Left forelimb (tissue), 1 donor: ENCODE measurements at regions not wholly inside any gene's neighbourhood (a gene's known extent, or its start where the extent isn't known, plus 50 kb on each side); places are given as distances from the start of the nearest gene placed in this dataset.

ENCODE experiments used
- DNase-seq: peaks from one replicate; pipeline ENCODE4 v3.0.0-alpha.2; 2018; ENCODE audit warnings: low spot score

DNA sequence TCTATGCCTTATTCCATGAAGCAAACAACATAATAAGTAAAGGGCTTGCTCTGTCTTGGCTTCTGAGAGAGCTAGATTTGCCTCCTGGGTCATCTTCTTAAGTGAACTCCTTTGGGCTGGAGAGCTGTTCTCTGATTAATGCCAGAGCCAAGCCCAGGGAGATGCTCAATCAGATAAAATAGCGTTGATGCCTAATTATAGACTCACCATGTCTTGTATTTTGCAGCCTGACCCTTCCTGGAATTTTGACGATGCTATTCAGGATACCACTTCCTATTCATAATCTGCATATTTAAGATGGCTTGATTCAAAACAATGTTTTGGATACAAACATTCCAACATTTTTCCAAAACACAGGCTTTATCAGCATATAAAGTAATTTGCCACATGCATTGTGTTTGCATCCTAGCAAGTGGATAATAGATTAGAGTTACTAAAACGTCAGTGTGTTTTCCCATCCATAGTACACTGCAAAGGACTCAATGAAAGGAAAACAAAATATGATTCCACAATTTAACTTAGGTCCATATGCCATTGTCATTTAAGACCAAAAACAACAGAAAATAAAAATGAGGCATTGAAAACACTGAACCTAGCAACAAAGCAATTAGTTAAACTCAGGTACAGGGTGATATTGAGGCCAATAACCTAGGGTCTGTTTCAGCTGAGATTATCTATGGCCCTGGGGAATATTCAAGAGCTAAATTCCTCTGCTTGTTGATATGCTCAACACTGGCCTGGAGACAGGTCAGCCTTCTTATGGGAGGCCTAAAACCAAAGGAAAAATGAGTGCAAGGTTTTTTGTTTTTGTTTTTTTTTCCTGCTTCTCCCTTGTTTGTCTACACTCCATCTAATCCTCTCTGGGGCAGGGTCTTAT lies 184.2 kb upstream of the FOXN3 start:
- no peak for DNase-seq

- no peak for DNase-seq
Observed at GRCh38 chr14:89600029-89600428, 183.0 kb upstream of the FOXN3 start.

DNA sequence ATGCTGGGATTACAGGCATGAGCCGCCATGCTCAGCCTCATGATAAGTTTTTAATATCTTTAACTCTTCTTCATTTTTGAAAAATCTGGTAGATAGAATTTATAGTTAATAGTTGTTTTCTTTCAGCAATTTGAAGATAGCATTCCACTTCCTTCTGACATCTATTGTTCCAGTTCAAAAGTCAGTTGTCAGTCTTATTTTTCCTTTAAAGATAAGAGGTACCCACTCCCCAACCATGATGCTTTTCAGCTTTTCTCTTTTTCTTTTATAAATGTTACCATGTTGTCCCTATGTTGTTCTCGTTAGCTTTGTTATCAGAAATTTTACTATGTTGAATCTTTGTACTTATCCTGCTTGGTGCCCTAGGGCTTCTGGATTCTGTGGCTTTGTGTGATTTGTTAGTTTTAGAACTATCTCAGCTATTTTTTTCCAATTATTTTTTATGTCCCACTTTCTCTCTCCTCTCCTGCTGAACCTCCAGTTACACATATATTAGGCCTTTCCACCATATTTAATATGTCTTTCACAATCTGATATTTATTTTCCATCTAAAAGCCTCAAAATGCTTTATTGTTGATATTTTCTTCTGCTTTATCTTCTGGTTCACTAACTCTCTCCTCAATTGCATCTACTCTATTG lies 181.6 kb upstream of the FOXN3 start:
- no peak for DNase-seq

DNA sequence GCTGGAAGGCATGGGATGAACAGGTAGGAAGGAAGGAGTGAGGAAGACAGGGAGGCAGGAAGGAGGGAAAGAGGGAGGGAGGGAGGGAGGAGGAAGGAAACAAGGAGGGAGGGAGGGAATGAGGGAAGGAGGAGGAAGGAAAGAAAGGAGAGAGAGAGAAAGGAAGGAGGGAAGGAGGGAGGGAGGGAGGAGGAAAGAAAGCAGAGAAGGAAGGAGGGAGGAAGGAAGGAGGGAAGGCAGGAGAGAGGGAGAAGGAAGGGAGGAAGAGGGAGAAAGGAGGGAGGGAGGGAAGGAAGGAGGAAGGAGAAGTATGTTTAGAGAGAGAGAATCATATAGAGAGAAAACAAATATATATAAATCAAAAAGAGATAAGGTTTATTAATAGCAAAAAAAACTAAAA lies 175.9 kb upstream of the FOXN3 start:
- no peak for DNase-seq

DNA sequence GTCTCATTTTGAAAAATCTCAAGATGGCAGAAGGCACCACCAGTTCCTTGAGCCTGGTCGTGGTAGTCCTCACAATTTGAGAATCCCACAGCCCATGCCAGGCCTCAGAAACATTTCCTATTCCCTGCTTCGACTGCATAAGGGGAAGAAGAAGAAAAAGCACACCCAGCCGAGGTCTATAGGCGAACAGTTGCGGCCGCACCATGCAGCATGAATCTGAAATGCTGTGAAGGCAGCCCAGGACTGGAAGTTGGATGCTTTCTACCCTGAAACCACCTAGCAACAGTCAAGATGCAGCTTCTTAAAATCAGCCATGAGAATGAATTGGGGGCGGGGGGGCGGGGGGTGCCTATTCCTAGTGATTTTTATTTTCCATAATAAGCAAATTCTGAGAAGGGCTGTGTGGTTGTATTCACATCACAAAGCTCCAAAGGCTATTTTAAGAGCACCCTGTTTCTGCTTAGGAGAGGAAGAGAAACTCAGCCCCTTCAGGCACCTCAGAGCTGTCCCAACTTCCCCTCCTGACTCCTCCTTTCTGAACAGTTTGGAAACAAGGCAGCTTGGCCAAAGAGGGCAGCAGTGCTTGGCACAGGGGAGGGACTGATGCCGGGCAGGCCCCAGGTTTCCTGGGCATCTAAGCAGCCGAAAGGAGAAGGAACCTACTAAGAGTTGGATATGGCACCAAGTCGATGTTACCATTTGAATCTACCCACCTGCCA lies 172.5 kb upstream of the FOXN3 start:
- DNase-seq: no peak

GRCh38 chr14:89588840-89589296 lies 171.8 kb upstream of the FOXN3 start:
- DNase-seq: no peak

DNA sequence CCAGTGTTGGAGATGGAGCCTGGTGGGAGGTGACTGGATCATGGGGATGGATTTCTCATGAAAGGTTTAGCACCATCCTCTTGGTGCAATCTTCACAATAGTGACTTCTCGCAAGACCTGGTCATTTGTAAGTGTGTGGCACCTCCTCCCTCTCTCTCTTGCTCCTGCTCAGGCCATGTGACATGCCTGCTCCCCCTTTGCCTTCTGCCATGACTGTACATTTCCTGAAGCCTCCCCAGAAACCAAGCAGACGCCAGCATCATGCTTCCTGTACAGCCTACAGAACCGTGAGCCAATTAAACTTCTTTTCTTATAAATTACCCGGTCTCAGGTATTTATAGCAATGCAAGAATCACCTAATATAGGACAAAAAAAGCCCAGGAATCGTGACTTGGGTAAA lies 171.0 kb upstream of the FOXN3 start:
- DNase-seq: no peak

DNA sequence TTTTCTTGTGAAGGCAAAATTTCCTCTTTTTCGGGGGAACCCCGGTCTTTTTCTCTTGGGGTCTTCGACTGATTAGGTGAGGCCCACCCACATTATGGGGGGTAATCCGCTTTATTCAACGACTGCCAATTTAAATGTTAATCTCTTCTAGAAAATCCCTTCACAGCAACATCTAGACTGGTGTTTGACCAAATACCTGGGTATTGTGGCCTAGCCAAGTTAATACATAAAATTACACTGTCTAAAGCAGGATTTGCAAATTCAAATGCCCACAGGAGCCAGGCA lies 170.0 kb upstream of the FOXN3 start:
- no peak for DNase-seq

GRCh38 chr14:89586258-89587135 lies 169.5 kb upstream of the FOXN3 start:
- no peak for DNase-seq

DNA sequence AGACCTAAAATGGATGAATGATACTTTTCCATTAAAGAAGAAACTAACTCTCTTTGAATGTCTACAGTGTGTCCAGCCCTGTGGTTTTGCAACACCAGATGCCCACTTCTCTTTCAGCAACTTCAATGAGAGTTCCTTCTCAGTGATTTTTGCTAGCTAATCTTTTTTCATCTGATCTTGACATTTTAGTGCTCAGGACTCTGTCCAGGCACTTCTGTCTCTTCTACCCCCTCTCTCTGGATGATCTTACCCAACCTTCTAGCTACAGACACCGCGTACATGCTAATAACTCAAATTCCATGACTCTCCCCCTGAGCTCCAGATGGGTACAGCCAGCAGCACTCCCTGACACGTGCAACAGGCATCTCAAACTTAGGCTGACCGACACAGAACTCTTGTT lies 161.1 kb upstream of the FOXN3 start:
- no peak for DNase-seq

- DNase-seq: no peak
Observed at GRCh38 chr14:89576960-89577359, 159.9 kb upstream of the FOXN3 start.

GRCh38 chr14:89576145-89576927 lies 159.3 kb upstream of the FOXN3 start:
- DNase-seq: no peak

- DNase-seq: no peak
Observed at GRCh38 chr14:89575386-89576061, 158.5 kb upstream of the FOXN3 start.

- no peak for DNase-seq
Observed at GRCh38 chr14:89574420-89574819, 157.4 kb upstream of the FOXN3 start.

GRCh38 chr14:89573399-89573657 lies 156.3 kb upstream of the FOXN3 start:
- no peak for DNase-seq

DNA sequence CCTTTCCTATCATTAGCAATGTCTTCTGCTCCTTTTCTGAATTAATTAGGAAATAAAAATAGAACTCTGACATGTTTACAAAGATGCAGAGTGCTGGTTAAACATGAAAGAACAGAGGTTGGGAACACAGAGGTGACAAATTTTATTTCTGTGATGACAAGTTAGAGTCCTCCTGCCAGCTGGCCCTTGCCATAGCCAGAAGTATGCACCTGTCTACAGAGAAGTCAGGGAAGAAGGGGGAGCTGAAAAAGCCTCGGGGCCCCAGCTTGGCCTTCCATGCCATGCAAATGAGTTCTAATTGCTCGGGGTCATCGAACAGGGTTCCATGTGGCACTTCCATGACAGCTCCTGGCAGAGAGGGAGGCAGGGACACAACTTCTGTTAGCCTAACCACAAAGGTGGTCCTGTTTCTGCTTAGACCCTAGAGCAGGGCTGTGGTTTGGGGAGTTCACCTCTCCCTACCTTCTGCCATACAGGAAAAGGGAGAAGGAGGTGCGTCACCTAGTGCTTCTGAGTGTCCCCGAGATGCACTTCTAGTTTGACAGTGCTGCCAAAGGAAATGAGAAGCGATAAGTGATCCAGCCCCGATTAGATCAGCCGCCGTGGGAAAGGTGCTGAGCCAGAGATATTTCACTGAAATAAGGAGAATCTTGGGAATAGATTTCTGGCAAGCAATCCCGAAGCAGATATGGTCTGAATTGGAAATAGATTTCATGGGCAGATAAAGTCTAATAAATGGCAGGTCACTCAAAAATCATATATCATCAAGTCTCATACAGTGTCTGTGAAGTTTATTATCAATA lies 155.8 kb upstream of the FOXN3 start:
- DNase-seq: no peak

- DNase-seq: no peak
Observed at GRCh38 chr14:89571491-89571890, 154.5 kb upstream of the FOXN3 start.

- no peak for DNase-seq
Observed at GRCh38 chr14:89566644-89567415, 149.8 kb upstream of the FOXN3 start.

- DNase-seq: no peak
Observed at GRCh38 chr14:89566180-89566579, 149.1 kb upstream of the FOXN3 start.
